LNCAP (cell line): ENCODE measurements at regions not wholly inside any gene's neighbourhood (a gene's known extent, or its start where the extent isn't known, plus 50 kb on each side); places are given as distances from the start of the nearest gene placed in this dataset.

ENCODE experiments used
- TF ChIP-seq, protein P1 (sequence below): fragments of 450-650 bp; IDR thresholded peaks from 2 replicates; pipeline ENCODE4 v1.5.1; 2017; ENCODE audit warnings: mild to moderate bottlenecking

GRCh38 chr21:43311301-43311817 is 115.6 kb downstream of the SIK1 start:
- TF ChIP-seq, protein P1, sequence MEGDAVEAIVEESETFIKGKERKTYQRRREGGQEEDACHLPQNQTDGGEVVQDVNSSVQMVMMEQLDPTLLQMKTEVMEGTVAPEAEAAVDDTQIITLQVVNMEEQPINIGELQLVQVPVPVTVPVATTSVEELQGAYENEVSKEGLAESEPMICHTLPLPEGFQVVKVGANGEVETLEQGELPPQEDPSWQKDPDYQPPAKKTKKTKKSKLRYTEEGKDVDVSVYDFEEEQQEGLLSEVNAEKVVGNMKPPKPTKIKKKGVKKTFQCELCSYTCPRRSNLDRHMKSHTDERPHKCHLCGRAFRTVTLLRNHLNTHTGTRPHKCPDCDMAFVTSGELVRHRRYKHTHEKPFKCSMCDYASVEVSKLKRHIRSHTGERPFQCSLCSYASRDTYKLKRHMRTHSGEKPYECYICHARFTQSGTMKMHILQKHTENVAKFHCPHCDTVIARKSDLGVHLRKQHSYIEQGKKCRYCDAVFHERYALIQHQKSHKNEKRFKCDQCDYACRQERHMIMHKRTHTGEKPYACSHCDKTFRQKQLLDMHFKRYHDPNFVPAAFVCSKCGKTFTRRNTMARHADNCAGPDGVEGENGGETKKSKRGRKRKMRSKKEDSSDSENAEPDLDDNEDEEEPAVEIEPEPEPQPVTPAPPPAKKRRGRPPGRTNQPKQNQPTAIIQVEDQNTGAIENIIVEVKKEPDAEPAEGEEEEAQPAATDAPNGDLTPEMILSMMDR, result no peak

GRCh38 chr21:43308815-43309283 is 118.1 kb downstream of the SIK1 start:
- TF ChIP-seq, protein P1, result no peak

DNA sequence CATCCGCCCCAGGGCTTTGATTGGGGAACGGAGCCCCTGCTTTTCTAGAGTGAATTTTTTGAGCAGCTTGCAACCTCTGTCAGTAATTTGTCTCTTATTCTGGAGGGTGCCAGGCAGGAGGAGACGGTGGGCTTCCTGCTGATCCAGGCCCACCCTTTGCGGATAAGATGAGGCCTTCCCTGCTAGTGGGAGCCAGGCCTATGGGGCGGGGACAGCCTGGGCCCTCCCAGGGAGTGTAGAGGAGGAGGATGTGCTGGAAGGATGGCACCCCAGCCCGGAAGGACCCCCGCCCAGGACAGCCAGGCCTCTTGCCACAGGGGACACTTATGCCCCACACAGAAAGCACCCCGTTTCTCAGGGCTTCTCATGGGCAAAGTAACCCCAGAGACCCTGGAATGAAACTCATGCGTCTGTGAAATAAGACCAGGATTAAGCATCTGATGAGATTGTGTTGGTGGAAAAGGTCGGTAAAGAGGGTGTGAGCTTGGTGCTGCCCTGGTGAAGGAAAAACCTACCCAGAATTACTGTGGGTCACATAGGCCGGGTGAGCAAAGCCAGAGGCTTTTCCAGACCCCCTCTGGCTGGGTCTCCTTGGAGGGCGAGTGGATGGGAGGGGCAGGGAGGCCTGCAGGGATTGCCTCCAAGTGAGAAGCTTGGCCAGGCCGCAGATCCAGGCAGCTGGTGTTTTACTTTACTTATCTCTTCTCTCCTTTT is 118.7 kb downstream of the SIK1 start:
- TF ChIP-seq, protein P1, result no peak

DNA sequence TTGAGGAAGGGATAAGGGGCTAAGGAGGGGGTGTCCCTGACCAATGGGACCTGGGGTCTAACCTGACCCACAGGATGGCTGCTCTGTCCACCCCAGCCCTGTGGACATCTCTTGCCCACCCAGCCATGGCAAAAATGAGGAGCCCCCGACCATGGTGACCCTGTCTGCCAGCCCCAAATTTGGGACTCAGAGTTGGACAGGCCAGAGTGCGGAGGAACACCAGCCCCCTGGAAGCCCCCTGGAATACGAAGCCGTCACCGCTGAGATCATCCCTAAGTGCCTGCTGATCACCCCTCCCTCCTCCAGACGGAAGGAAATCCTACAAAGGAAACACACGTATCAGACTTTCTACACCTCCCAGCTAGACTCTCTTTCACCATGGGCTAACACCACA is 119.3 kb downstream of the SIK1 start:
- TF ChIP-seq, protein P1, result no peak

DNA sequence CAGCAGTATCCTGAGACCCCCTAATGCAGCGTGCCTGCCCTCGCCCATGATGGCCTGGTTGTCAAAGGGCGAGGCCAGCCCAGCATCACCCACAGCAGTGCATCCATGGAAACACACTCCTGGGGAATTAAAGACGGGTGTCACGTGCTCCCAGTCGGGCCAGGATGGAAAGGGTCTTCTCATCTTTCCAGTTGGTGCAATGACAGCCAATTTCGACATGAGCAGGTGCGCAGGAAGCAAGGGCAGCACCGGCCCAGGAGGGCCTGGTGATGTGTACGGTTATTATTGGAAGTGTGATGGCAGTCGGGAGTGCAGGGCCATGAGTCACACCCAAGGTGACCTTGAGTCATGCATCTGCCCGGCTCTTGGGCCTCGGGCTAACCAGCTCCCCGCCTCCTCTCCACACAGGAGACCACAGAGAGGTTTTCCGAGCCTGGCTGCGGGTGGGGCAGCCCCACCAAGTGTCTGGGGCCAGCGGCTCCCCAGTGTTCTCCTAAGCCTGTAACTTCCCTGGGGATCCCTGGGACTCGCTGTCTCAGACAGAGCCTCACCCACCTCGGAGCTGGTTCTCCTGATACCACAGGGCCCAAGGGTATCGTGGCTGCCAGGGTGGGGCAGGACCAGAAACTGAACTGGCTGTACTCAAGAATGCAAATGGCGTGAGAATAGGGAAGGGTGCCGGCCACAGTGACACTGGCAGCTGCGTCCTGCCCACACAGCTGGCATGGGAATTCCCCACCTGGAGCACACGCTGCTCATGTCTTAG is 119.8 kb downstream of the SIK1 start:
- TF ChIP-seq, protein P1, result no peak

DNA sequence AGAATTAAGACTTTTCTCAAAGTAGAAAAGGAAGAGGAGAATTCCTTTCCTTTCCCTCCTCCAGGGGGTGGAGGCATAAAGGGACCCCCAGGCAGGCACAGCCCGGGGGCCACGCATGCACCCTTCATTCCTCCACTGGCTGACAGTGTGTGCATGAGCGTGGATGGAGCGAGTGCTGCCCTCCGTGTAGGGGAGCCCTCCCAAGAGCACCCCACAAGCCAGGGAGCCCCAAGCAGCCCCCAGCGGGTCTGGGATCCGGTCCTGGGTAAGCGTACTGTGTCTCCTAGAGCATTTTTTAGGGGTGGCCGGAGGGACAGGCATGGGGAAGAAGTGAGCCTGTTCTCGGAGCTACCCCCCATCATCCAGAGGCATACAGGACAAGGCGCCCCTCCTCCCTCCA is 120.5 kb downstream of the SIK1 start:
- TF ChIP-seq, protein P1, result no peak

DNA sequence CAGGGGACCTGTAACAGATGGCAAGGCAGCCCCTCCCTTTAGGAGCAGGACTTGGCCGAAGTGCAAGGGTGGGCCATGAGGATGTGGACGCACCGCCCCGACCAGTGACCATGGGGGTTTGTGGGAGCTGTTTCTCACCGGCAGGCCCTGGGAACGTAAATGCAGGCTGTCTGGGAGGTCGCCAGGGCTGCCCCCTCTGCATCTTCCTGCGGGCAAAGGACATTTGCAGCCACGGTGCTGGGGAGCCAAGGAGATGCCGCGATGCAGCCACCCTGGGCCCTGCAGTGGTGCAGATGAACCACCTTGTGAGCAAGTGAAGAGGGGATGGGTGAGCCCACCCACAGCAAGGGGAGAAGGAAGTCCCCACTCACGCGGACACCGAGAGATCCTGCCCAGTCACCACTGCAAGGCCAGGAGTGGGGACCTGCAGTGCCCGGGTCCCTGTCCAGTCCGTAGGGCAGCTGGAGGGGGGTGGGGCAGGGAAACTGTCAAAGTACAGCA is 121.1 kb downstream of the SIK1 start:
- TF ChIP-seq, protein P1, result no peak
